Thyroid gland (tissue), 4 donors: ENCODE measurements at regions not wholly inside any gene's neighbourhood (a gene's known extent, or its start where the extent isn't known, plus 50 kb on each side); places are given as distances from the start of the nearest gene placed in this dataset.

Experiments
- CTCF ChIP-seq, 6 experiments: fragments of 200-600 bp in 3 of 6; fragments of 450-650 bp in 3 of 6; sonication (generic) in 3 of 6; IDR thresholded peaks; one replicate each; pipeline ENCODE4 v1.5.1; 2016 to 2019; ENCODE audit warnings: antibody characterized with exemption in 6 of 6, mild to moderate bottlenecking in 2 of 6, inconsistent platforms in 1 of 6, moderate library complexity in 1 of 6
- POLR2A ChIP-seq, 2 donors: fragments of 450-650 bp; IDR thresholded peaks; one replicate each; pipeline ENCODE4 v1.6.1; 2017; ENCODE audit warnings: antibody characterized with exemption in 2 of 2, mild to moderate bottlenecking in 2 of 2, moderate library complexity in 1 of 2

GRCh38 chr3:159453036-159453435 is 535.6 kb upstream of the IL12A start:
- no peak for TF ChIP-seq CTCF (IDR thresholded peaks at IDR 0.05)
- no peak for TF ChIP-seq POLR2A (IDR thresholded peaks at IDR 0.05)
